Endothelial cell of umbilical vein (primary cell): ENCODE measurements at regions not wholly inside any gene's neighbourhood (a gene's known extent, or its start where the extent isn't known, plus 50 kb on each side); places are given as distances from the start of the nearest gene placed in this dataset.

Experiments used
- CTCF ChIP-seq, 2 donors: IDR thresholded peaks; 1 replicate in 1 of 2; 2 replicates in 1 of 2; pipeline ENCODE4 v1.5.1; 2011; ENCODE audit warnings: low read length in 2 of 2, mild to moderate bottlenecking in 2 of 2, moderate library complexity in 2 of 2, control low read depth in 1 of 2, inconsistent platforms in 1 of 2, low read depth in 1 of 2; ENCODE audit not compliant: insufficient read depth in 1 of 2; ENCODE audit errors: extremely low read depth in 1 of 2
- EZH2 ChIP-seq: IDR thresholded peaks from 2 replicates; pipeline ENCODE4 v1.6.1; 2012; ENCODE audit warnings: borderline replicate concordance, low read depth, mild to moderate bottlenecking, moderate library complexity, low read length, inconsistent platforms; ENCODE audit not compliant: severe bottlenecking
- FOS ChIP-seq: IDR thresholded peaks from 2 replicates; pipeline ENCODE4 v1.6.1; 2011; ENCODE audit warnings: mild to moderate bottlenecking, low read length, moderate library complexity, borderline replicate concordance; ENCODE audit not compliant: insufficient read depth
- JUN ChIP-seq: IDR thresholded peaks from 2 replicates; pipeline ENCODE4 v1.6.1; 2011; ENCODE audit warnings: borderline replicate concordance, low read depth; ENCODE audit not compliant: insufficient read length, insufficient read depth
- MAX ChIP-seq: IDR thresholded peaks from 2 replicates; pipeline ENCODE4 v1.6.1; 2011; ENCODE audit not compliant: insufficient read depth, insufficient read length
- MYC ChIP-seq: IDR thresholded peaks from one replicate; pipeline ENCODE4 v1.6.1; 2011; ENCODE audit warnings: mild to moderate bottlenecking, low read depth, low read length
- POLR2A ChIP-seq: IDR thresholded peaks from 2 replicates; pipeline ENCODE4 v1.6.1; 2012; ENCODE audit warnings: low read depth, mild to moderate bottlenecking, control low read depth, low read length
- POLR2AphosphoS5 ChIP-seq: IDR thresholded peaks from 2 replicates; pipeline ENCODE4 v1.6.1; 2012; ENCODE audit warnings: low read depth, mild to moderate bottlenecking, control low read depth, low read length, moderate library complexity; ENCODE audit not compliant: insufficient read depth

GRCh38 chr9:134589748-134590147 lies 51.9 kb upstream of the COL5A1 start:
- no peak for TF ChIP-seq CTCF (IDR thresholded peaks at IDR 0.05; ENCODE audit: extremely low read depth in 1 of 2, insufficient read depth in 1 of 2, low read depth in 1 of 2, low read length in 2 of 2)
- no peak for TF ChIP-seq MYC
- no peak for TF ChIP-seq EZH2
- TF ChIP-seq POLR2A: no peak
- no peak for TF ChIP-seq POLR2AphosphoS5
- TF ChIP-seq JUN: no peak
- no peak for TF ChIP-seq MAX
- TF ChIP-seq FOS: no peak
